H1 (cell line): ENCODE measurements at regions not wholly inside any gene's neighbourhood (a gene's known extent, or its start where the extent isn't known, plus 50 kb on each side); places are given as distances from the start of the nearest gene placed in this dataset.

Source experiments
- EZH2 ChIP-seq: fragments of 200-600 bp; sonication (generic); IDR thresholded peaks from 2 replicates; pipeline ENCODE4 v1.7.1; 2012; ENCODE audit warnings: low read depth, mild to moderate bottlenecking, moderate library complexity, low read length, inconsistent platforms; ENCODE audit not compliant: severe bottlenecking
- TF ChIP-seq, protein P1 (sequence below), 3 experiments: IDR thresholded peaks; 1 replicate in 2 of 3; 2 replicates in 1 of 3; pipeline versions ENCODE4 v1.5.1 to v1.6.1; 2011; ENCODE audit warnings: low read length in 3 of 3, mild to moderate bottlenecking in 3 of 3, inconsistent platforms in 2 of 3, low read depth in 1 of 3, moderate library complexity in 1 of 3; ENCODE audit not compliant: insufficient read depth in 1 of 3; ENCODE audit errors: control extremely low read depth in 1 of 3

GRCh38 chr11:97354026-97354425 is 964.2 kb downstream of the JRKL start:
- TF ChIP-seq EZH2, result no peak
- TF ChIP-seq, protein P1, sequence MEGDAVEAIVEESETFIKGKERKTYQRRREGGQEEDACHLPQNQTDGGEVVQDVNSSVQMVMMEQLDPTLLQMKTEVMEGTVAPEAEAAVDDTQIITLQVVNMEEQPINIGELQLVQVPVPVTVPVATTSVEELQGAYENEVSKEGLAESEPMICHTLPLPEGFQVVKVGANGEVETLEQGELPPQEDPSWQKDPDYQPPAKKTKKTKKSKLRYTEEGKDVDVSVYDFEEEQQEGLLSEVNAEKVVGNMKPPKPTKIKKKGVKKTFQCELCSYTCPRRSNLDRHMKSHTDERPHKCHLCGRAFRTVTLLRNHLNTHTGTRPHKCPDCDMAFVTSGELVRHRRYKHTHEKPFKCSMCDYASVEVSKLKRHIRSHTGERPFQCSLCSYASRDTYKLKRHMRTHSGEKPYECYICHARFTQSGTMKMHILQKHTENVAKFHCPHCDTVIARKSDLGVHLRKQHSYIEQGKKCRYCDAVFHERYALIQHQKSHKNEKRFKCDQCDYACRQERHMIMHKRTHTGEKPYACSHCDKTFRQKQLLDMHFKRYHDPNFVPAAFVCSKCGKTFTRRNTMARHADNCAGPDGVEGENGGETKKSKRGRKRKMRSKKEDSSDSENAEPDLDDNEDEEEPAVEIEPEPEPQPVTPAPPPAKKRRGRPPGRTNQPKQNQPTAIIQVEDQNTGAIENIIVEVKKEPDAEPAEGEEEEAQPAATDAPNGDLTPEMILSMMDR (IDR thresholded peaks at IDR 0.05; ENCODE audit: control extremely low read depth in 1 of 3, insufficient read depth in 1 of 3, low read depth in 1 of 3, low read length in 3 of 3), result no peak
